Stimulated activated CD8-positive, alpha-beta memory T cell treated with anti-CD3 and anti-CD28 coated beads, Interleukin-15, amount 100 ng/mL, for 24 hours (primary cell): ENCODE measurements at regions not wholly inside any gene's neighbourhood (a gene's known extent, or its start where the extent isn't known, plus 50 kb on each side); places are given as distances from the start of the nearest gene placed in this dataset.
"Not testable (repeated sequence)": the region's sequence is repeated elsewhere in the genome, so short reads cannot be mapped to it uniquely, and the experiment has no call there.

Source experiments
- DNase-seq: peaks from one replicate; pipeline ENCODE4 v3.0.0-alpha.2; 2020; ENCODE audit warnings: low read depth

DNA sequence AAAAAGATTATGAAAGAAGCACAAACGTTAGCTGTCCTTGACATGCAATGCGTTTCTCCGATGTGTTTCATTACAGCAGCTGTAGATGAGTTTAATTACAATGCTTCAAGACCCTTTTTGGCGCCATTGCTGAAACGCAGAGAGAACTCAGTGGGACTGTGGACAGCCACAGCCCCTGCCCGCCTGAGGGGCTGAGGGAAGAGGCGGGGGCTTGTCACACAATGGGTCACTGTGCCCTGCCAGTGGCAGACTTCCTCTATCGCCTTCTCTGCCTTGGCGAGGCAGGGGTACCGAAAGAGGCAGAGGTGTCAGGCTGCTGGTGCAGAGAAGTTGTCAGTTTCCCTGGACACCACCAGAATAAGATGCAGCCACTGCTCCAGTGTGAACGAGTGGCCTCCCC is 252.0 kb downstream of the NR2F2 start:
- DNase-seq = no peak

GRCh38 chr15:96583671-96584070 is 253.2 kb downstream of the NR2F2 start:
- DNase-seq = no peak

GRCh38 chr15:96585484-96586386 is 255.2 kb downstream of the NR2F2 start:
- DNase-seq = no peak

GRCh38 chr15:96586901-96587300 is 256.4 kb downstream of the NR2F2 start:
- DNase-seq = no peak

DNA sequence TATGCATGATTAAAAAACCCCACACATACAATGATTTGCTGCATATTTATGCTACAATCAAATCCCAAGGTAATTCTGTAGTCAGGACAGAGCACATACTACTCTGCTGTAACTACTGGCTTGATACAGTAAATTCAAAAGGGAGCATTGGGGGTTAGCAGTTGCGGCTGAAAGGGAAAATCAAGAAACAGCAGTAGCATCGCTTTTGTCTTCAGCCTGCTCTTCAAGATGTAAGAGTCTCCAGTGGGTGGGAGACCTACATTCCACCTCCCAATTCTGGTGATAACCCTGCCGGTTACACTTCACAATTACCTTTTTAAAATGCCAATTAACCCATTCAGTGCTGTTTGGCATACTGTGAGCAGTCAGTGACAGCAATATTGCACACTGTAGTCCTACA is 259.4 kb downstream of the NR2F2 start:
- DNase-seq = no peak

- no peak for DNase-seq
These were observed 263.2 kb downstream of the NR2F2 start for GRCh38 chr15:96593735-96594134.

DNA sequence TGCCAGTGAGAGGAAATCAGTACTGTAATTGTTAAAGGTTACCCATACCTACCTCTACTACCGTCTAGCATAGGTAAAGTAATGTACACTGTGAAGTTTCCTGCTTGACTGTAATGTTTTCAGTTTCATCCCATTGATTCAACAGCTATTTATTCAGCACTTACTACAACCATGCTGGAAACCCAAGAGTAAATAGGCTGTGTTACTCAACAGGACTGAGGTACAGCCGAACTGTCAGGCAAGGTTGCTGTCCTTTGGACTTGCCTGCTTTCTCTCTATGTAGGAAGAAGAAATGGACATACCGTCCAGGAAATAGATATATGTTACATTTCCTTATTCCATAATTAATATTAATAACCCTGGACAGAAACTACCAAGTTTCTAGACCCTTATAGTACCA is 265.5 kb downstream of the NR2F2 start:
- no peak for DNase-seq

GRCh38 chr15:96598514-96598913 is 268.0 kb downstream of the NR2F2 start:
- DNase-seq = no peak

GRCh38 chr15:96599268-96599667 is 268.8 kb downstream of the NR2F2 start:
- DNase-seq = no peak

GRCh38 chr15:96600350-96600749 is 269.9 kb downstream of the NR2F2 start:
- no peak for DNase-seq

GRCh38 chr15:96606617-96607016 is 276.1 kb downstream of the NR2F2 start:
- DNase-seq = no peak

- no peak for DNase-seq
These were observed 280.3 kb downstream of the NR2F2 start for GRCh38 chr15:96610757-96611156.

GRCh38 chr15:96612917-96613316 is 282.4 kb downstream of the NR2F2 start:
- no peak for DNase-seq

DNA sequence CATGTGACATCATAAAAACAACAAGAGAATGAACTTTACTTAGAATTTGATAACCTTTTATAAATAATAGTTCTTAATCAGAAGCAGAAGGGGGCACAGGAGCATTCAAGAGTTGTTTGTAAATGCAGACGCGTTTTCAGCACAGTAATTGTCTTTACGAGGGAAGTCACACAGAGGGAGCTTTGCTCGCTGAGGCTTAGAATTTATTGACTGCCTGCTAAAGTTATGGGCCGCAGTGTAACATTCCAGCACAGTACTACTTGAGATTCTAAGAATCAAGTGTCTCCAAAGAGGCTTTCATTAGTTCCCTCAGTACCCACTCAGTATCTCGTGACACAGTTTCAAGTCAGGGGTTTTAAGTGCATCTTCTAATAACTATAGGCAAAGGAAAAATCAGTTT is 288.7 kb downstream of the NR2F2 start:
- no peak for DNase-seq

DNA sequence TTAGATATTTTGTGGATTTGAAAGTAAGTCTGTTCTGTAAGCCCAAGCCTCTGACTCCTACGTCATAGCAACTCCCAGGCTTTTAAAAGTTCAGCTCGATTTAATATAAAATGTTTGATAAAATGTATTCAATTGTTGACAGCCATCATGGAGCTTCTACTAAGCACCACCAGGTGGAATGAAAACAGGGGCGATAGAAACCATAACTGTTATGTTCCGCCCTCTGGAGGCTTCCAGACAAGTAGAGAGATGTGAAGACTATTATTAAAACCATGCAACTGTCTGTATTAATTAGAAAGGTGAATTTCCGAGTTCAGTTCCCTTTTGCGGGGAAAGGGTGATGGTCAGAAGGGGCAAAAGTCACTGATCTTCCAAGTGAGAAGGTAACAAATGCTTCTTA is 292.2 kb downstream of the NR2F2 start:
- no peak for DNase-seq

GRCh38 chr15:96625256-96625655 is 294.8 kb downstream of the NR2F2 start:
- DNase-seq = no peak

DNA sequence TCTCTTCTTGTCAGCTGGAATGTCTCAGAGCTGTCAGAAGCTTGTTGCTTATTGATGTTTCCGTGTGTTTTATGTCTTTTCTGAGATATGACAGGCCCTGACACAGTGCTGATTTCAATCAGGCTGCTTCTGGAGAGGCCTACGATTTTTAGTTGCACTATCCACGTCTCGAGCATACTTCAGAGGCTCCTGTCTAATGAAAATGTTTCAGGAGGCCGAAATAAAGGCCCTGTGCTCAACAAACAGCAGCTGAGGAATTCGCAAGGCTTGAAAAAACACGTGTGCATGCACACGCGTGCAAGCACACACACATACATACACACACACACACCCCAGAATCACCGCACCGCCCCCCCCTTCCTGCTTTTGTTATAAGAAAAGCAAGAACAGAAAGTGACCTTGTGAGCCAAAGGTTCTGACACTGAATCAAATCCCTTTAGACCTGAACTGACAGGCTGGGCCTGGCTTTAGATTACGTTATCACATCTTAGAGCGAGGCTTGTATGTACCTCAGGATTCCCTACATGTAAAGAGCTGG is 296.6 kb downstream of the NR2F2 start:
- no peak for DNase-seq

GRCh38 chr15:96629511-96629910 is 299.0 kb downstream of the NR2F2 start:
- no peak for DNase-seq

GRCh38 chr15:96638793-96639192 is 308.3 kb downstream of the NR2F2 start:
- DNase-seq = no peak

- no peak for DNase-seq
These were observed 315.3 kb downstream of the NR2F2 start for GRCh38 chr15:96645796-96646195.

DNA sequence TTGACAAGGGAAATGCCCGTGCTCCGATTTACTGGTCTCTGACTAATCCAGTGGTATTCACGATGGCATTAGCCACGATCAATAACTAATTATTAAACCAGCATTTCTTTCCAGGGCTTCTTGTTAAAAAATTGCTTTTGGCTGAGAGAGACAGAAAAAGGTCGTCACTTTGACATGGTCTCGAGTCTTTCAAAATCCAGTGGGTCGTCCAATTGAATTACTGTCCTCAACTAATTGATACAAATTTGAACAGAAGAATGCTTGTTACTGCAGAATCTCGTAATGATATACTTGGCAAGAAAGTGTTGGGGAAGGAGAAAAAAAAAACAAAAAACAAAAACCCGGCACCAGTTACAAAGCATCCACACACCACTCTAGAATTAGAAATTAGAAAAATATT is 318.4 kb downstream of the NR2F2 start:
- DNase-seq = no peak

GRCh38 chr15:96657096-96657495 is 326.6 kb downstream of the NR2F2 start:
- no peak for DNase-seq

- DNase-seq = not testable (repeated sequence)
These were observed 336.5 kb downstream of the NR2F2 start for GRCh38 chr15:96666979-96667378.

- DNase-seq = no peak
These were observed 339.9 kb downstream of the NR2F2 start for GRCh38 chr15:96670389-96670788.
